DOHH2 (cell line): ENCODE measurements at regions not wholly inside any gene's neighbourhood (a gene's known extent, or its start where the extent isn't known, plus 50 kb on each side); places are given as distances from the start of the nearest gene placed in this dataset.

Source experiments
- H3F3A ChIP-seq: fragments of 200-600 bp; sonication (generic), shearing (Covaris generic); 2 replicates; pipeline ENCODE4 v1.6.0; 2016; ENCODE audit warnings: antibody characterized with exemption, mild to moderate bottlenecking; ENCODE audit not compliant: control insufficient read depth, insufficient read depth
- H3K27ac ChIP-seq: fragments of 200-600 bp; sonication (generic); 2 replicates; pipeline ENCODE4 v1.5.1; 2014; ENCODE audit warnings: low read depth, mild to moderate bottlenecking, low read length, moderate library complexity
- H3K27me3 ChIP-seq: fragments of 200-600 bp; sonication (generic); 2 replicates; pipeline ENCODE4 v1.6.1; 2014; ENCODE audit warnings: mild to moderate bottlenecking, low read length, mixed read lengths; ENCODE audit not compliant: control insufficient read depth
- H3K36me3 ChIP-seq: fragments of 200-600 bp; sonication (generic); 2 replicates; pipeline ENCODE4 v1.6.1; 2014; ENCODE audit warnings: mild to moderate bottlenecking, low read length, moderate library complexity, mixed read lengths; ENCODE audit not compliant: control insufficient read depth
- H3K4me1 ChIP-seq: fragments of 200-600 bp; sonication (generic); 2 replicates; pipeline ENCODE4 v1.6.1; 2014; ENCODE audit warnings: mild to moderate bottlenecking, low read length, mixed read lengths; ENCODE audit not compliant: control insufficient read depth
- H3K4me2 ChIP-seq: fragments of 200-600 bp; sonication (generic); 2 replicates; pipeline ENCODE4 v1.6.0; 2014; ENCODE audit warnings: mild to moderate bottlenecking, low read length, moderate library complexity
- H3K4me3 ChIP-seq: fragments of 200-600 bp; sonication (generic); 2 replicates; pipeline ENCODE4 v1.5.1; 2014; ENCODE audit warnings: mild to moderate bottlenecking, low read length, mixed read lengths
- H3K79me2 ChIP-seq: fragments of 200-600 bp; sonication (generic); 2 replicates; pipeline ENCODE4 v1.6.1; 2014; ENCODE audit warnings: mild to moderate bottlenecking, low read length, mixed read lengths; ENCODE audit not compliant: control insufficient read depth
- H3K9me2 ChIP-seq: fragments of 200-600 bp; sonication (generic); replicated peaks from 2 replicates; pipeline ENCODE4 v1.6.1; 2014; ENCODE audit warnings: mild to moderate bottlenecking, low read length, mixed read lengths; ENCODE audit not compliant: control insufficient read depth
- H3K9me3 ChIP-seq: fragments of 200-600 bp; sonication (generic); 2 replicates; pipeline ENCODE4 v1.6.1; 2014; ENCODE audit warnings: antibody characterized with exemption, low read length, mixed read lengths; ENCODE audit not compliant: control insufficient read depth, insufficient read depth
- H4K20me1 ChIP-seq: fragments of 200-600 bp; sonication (generic); 2 replicates; pipeline ENCODE4 v1.6.0; 2014; ENCODE audit warnings: low read depth, mild to moderate bottlenecking, antibody characterized with exemption, low read length, moderate library complexity; ENCODE audit not compliant: control insufficient read depth, insufficient read depth
- CTCF ChIP-seq: fragments of 200-600 bp; sonication (generic); IDR thresholded peaks from one replicate; pipeline ENCODE4 v1.5.1; 2014; ENCODE audit warnings: antibody characterized with exemption, mild to moderate bottlenecking, low read depth, low read length; ENCODE audit not compliant: poor library complexity, severe bottlenecking
- EZH2phosphoT487 ChIP-seq: fragments of 200-600 bp; sonication (generic); IDR thresholded peaks from 2 replicates; pipeline ENCODE4 v1.6.1; 2017; ENCODE audit warnings: borderline replicate concordance, mild to moderate bottlenecking, antibody characterized with exemption, low read length, moderate library complexity, mixed read lengths

- H3K79me2 ChIP-seq, result no peaks in the 10 kb centered on the region
- no peaks in the 10 kb centered on the region for H3K27me3 ChIP-seq
- H3K9me3 ChIP-seq, result no peaks in the 10 kb centered on the region
- TF ChIP-seq CTCF, result no peak
- TF ChIP-seq EZH2phosphoT487, result no peak
- H3K27ac ChIP-seq, result no peak overlapping the region
- H3K4me1 ChIP-seq, result no peaks in the 10 kb centered on the region
- H3K9me2 ChIP-seq, result no peaks in the 10 kb centered on the region
- no peaks in the 10 kb centered on the region for H3K36me3 ChIP-seq
- H4K20me1 ChIP-seq, result no peaks in the 10 kb centered on the region
- no peaks in the 10 kb centered on the region for H3F3A ChIP-seq
- no peak overlapping the region for H3K4me3 ChIP-seq
- no peak overlapping the region for H3K4me2 ChIP-seq
Measured at GRCh38 chr3:168648321-168648720, 552.6 kb upstream of the GOLIM4 start.

GRCh38 chr3:168647582-168647981 lies 551.9 kb upstream of the GOLIM4 start:
- Histone ChIP-seq H3K9me2 (no peaks in the 10 kb centered on the region), H3K36me3 (no peaks in the 10 kb centered on the region), H3K9me3 (no peaks in the 10 kb centered on the region), H3K79me2 (no peaks in the 10 kb centered on the region), H3F3A (no peaks in the 10 kb centered on the region), H3K27me3 (no peaks in the 10 kb centered on the region), H3K4me3 (no peak overlapping the region), H3K27ac (no peak overlapping the region), H3K4me1 (no peaks in the 10 kb centered on the region), H4K20me1 (no peaks in the 10 kb centered on the region), H3K4me2 (no peak overlapping the region)
- TF ChIP-seq EZH2phosphoT487 (no peak), CTCF (no peak)

- TF ChIP-seq EZH2phosphoT487, result no peak
- TF ChIP-seq CTCF, result no peak
- Histone ChIP-seq H3K4me2 (no peak overlapping the region), H3K9me2 (no peaks in the 10 kb centered on the region), H3K4me3 (no peak overlapping the region), H3K9me3 (no peaks in the 10 kb centered on the region), H3K27ac (no peak overlapping the region), H4K20me1 (no peaks in the 10 kb centered on the region), H3K27me3 (no peaks in the 10 kb centered on the region), H3F3A (no peaks in the 10 kb centered on the region), H3K36me3 (no peaks in the 10 kb centered on the region), H3K4me1 (no peaks in the 10 kb centered on the region), H3K79me2 (no peaks in the 10 kb centered on the region)
Measured at GRCh38 chr3:168645180-168645579, 549.5 kb upstream of the GOLIM4 start.

GRCh38 chr3:168628549-168628948 lies 532.8 kb upstream of the GOLIM4 start:
- Histone ChIP-seq H3K27ac (no peak overlapping the region), H3K4me2 (no peak overlapping the region), H4K20me1 (no peaks in the 10 kb centered on the region), H3K9me3 (no peaks in the 10 kb centered on the region), H3K27me3 (no peaks in the 10 kb centered on the region), H3F3A (no peaks in the 10 kb centered on the region), H3K9me2 (no peaks in the 10 kb centered on the region), H3K79me2 (no peaks in the 10 kb centered on the region), H3K36me3 (no peaks in the 10 kb centered on the region), H3K4me1 (no peaks in the 10 kb centered on the region), H3K4me3 (no peak overlapping the region)
- TF ChIP-seq CTCF (no peak), EZH2phosphoT487 (no peak)
